HG02870 (cell line): ENCODE measurements at regions not wholly inside any gene's neighbourhood (a gene's known extent, or its start where the extent isn't known, plus 50 kb on each side); places are given as distances from the start of the nearest gene placed in this dataset.

ENCODE experiments used
- ATAC-seq: cut with Tn5 transposase; IDR thresholded peaks from one replicate; pipeline ENCODE4 v1.9.1; 2021; ENCODE audit warnings: mild to moderate bottlenecking, moderate library complexity; ENCODE audit not compliant: unreplicated experiment

GRCh38 chr12:28876196-28876798 is 272.8 kb upstream of the FAR2 start:
- ATAC-seq, result no peak

- ATAC-seq, result no peak
These were observed 271.2 kb upstream of the FAR2 start for GRCh38 chr12:28877854-28878253.

- no peak for ATAC-seq
These were observed 270.4 kb upstream of the FAR2 start for GRCh38 chr12:28878629-28879028.

- ATAC-seq, result peak; percentile 87
These were observed 269.7 kb upstream of the FAR2 start for GRCh38 chr12:28879379-28879778.

- no peak for ATAC-seq
These were observed 266.6 kb upstream of the FAR2 start for GRCh38 chr12:28882444-28882843.

- no peak for ATAC-seq
These were observed 265.6 kb upstream of the FAR2 start for GRCh38 chr12:28883406-28883997.

GRCh38 chr12:28884904-28885679 is 264.0 kb upstream of the FAR2 start:
- ATAC-seq, result no peak

- no peak for ATAC-seq
These were observed 263.1 kb upstream of the FAR2 start for GRCh38 chr12:28885928-28886327.

GRCh38 chr12:28887461-28887990 is 261.6 kb upstream of the FAR2 start:
- no peak for ATAC-seq

GRCh38 chr12:28890664-28891063 is 258.4 kb upstream of the FAR2 start:
- no peak for ATAC-seq

- no peak for ATAC-seq
These were observed 258.0 kb upstream of the FAR2 start for GRCh38 chr12:28891126-28891525.

GRCh38 chr12:28893365-28893764 is 255.7 kb upstream of the FAR2 start:
- no peak for ATAC-seq

- ATAC-seq, result no peak
These were observed 255.2 kb upstream of the FAR2 start for GRCh38 chr12:28893856-28894255.

GRCh38 chr12:28896421-28896820 is 252.7 kb upstream of the FAR2 start:
- no peak for ATAC-seq

GRCh38 chr12:28898038-28898437 is 251.0 kb upstream of the FAR2 start:
- ATAC-seq, result no peak

- no peak for ATAC-seq
These were observed 249.1 kb upstream of the FAR2 start for GRCh38 chr12:28899951-28900350.

- ATAC-seq, result no peak
These were observed 243.7 kb upstream of the FAR2 start for GRCh38 chr12:28905220-28905955.

GRCh38 chr12:28908646-28909045 is 240.4 kb upstream of the FAR2 start:
- no peak for ATAC-seq

GRCh38 chr12:28909291-28909690 is 239.8 kb upstream of the FAR2 start:
- ATAC-seq, result no peak

GRCh38 chr12:28925719-28926376 is 223.2 kb upstream of the FAR2 start:
- no peak for ATAC-seq

GRCh38 chr12:28930704-28931103 is 218.4 kb upstream of the FAR2 start:
- no peak for ATAC-seq
